ENCODE measurements at regions not wholly inside any gene's neighbourhood (a gene's known extent, or its start where the extent isn't known, plus 50 kb on each side); places are given as distances from the start of the nearest gene placed in this dataset.

DNA sequence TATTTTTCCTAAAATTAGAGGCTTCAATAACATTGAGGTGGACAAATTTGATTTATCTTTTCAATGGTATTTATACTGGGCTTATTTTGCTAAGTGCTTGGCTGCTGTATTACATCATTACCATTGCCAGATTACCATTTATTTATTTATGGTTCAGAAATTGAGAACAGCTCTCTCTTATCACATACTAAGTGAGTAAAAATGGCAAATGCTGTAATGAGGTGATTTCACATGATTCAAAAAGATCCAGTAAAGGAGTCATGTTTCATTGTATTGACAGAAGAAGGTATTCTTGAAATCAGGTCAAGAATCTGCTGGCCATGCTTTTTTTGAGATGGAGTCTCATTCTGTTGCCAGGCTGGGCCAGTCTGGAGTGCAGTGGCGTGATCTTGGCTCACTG lies 322.6 kb downstream of the KIF20B start:
- TF ChIP-seq, protein P1, sequence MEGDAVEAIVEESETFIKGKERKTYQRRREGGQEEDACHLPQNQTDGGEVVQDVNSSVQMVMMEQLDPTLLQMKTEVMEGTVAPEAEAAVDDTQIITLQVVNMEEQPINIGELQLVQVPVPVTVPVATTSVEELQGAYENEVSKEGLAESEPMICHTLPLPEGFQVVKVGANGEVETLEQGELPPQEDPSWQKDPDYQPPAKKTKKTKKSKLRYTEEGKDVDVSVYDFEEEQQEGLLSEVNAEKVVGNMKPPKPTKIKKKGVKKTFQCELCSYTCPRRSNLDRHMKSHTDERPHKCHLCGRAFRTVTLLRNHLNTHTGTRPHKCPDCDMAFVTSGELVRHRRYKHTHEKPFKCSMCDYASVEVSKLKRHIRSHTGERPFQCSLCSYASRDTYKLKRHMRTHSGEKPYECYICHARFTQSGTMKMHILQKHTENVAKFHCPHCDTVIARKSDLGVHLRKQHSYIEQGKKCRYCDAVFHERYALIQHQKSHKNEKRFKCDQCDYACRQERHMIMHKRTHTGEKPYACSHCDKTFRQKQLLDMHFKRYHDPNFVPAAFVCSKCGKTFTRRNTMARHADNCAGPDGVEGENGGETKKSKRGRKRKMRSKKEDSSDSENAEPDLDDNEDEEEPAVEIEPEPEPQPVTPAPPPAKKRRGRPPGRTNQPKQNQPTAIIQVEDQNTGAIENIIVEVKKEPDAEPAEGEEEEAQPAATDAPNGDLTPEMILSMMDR (IDR thresholded peaks at IDR 0.05), result no peak
- TF ChIP-seq POLR2A (IDR thresholded peaks at IDR 0.05), result no peak

All from body of pancreas (tissue), 4 donors.